Neural crest cell (in vitro differentiated cells): ENCODE measurements at regions not wholly inside any gene's neighbourhood (a gene's known extent, or its start where the extent isn't known, plus 50 kb on each side); places are given as distances from the start of the nearest gene placed in this dataset.

ENCODE experiments used
- DNase-seq: peaks from one replicate; pipeline ENCODE4 v3.0.0; 2021; ENCODE audit warnings: low read depth, mixed read lengths, low spot score
- H3K27ac Mint-ChIP-seq: one replicate; pipeline ENCODE4 v1.8.0; 2021; ENCODE audit warnings: mild to moderate bottlenecking, mixed read lengths; ENCODE audit not compliant: unreplicated experiment
- H3K27me3 Mint-ChIP-seq: 2 replicates; pipeline ENCODE4 v1.8.0; 2021; ENCODE audit warnings: low read depth, mild to moderate bottlenecking, mixed read lengths
- H3K36me3 Mint-ChIP-seq: 2 replicates; pipeline ENCODE4 v1.8.0; 2021; ENCODE audit warnings: low read depth, mild to moderate bottlenecking, mixed read lengths
- H3K4me1 Mint-ChIP-seq: 2 replicates; pipeline ENCODE4 v1.8.0; 2021; ENCODE audit warnings: mixed read lengths
- H3K4me3 Mint-ChIP-seq: one replicate; pipeline ENCODE4 v1.8.0; 2021; ENCODE audit warnings: mild to moderate bottlenecking, mixed read lengths
- H3K9me3 Mint-ChIP-seq: 2 replicates; pipeline ENCODE4 v1.8.0; 2021; ENCODE audit warnings: mixed read lengths
- CTCF ChIP-seq: fragments of 200-600 bp; sonication (generic); conservative IDR thresholded peaks from 2 replicates; pipeline ENCODE4 v1.5.0; 2021; ENCODE audit warnings: antibody characterized with exemption, mild to moderate bottlenecking

DNA sequence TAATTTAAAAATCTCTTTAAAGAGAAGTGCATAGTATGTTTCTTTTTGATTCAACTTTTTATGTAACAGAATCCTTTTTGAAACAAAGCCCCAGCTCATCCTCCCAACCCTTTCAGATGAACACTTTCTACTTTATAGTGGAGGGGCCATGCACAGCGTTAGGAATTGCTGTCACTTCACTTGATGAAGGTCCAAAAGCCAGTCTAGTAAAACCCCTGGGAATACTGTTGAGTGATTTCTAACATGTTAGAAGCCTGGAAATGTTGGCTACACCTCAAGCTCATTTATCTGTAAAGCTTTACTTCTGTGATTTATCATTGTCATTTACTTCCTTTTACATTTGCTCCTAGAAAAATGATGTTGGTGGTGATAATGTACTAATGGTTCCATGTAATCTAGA, 1608.9 kb upstream of the TENM3 start:
- peaks cover 4% of the 10 kb centered on the region for H3K4me1 Mint-ChIP-seq
- no peak overlapping the region for H3K4me3 Mint-ChIP-seq
- H3K36me3 Mint-ChIP-seq = no peaks in the 10 kb centered on the region
- no peak for DNase-seq
- no peaks in the 10 kb centered on the region for H3K9me3 Mint-ChIP-seq
- no peak for TF ChIP-seq CTCF
- no peaks in the 10 kb centered on the region for H3K27me3 Mint-ChIP-seq
- H3K27ac Mint-ChIP-seq = no peak overlapping the region

- no peak for DNase-seq
- Mint-ChIP-seq H3K27ac (no peak overlapping the region), H3K4me1 (peaks cover 4% of the 10 kb centered on the region)
Observed at GRCh38 chr4:180635281-180635680, 1607.9 kb upstream of the TENM3 start.

GRCh38 chr4:180636696-180637404, 1606.4 kb upstream of the TENM3 start:
- Mint-ChIP-seq H3K4me1 (peaks cover 4% of the 10 kb centered on the region), H3K36me3 (no peaks in the 10 kb centered on the region), H3K9me3 (no peaks in the 10 kb centered on the region), H3K27me3 (no peaks in the 10 kb centered on the region), H3K27ac (no peak overlapping the region), H3K4me3 (no peak overlapping the region)
- no peak for TF ChIP-seq CTCF
- no peak for DNase-seq

More at GRCh38 chr4:180635281-180635680, 1607.9 kb upstream of the TENM3 start:
- Mint-ChIP-seq H3K9me3 (no peaks in the 10 kb centered on the region), H3K36me3 (no peaks in the 10 kb centered on the region), H3K27me3 (no peaks in the 10 kb centered on the region), H3K4me3 (no peak overlapping the region)
- no peak for TF ChIP-seq CTCF

DNA sequence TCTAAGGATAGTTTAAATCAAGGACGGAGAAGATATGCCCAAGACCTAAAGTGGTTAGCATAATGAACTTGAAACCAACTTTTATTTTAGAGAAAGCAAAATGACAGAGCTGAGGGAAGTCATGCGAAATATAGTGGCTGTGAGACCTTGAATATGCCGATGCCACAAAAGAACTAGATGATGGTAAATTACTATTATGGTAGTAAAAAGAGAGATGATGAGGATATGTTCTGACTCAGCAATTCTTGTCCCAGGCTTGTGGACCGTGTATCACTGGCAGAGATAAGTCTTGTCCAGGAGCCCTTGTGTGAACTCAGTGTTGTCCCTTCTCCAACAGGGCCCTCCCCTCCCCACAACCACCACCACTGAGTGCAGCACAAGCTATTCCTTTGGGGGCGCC, 1605.6 kb upstream of the TENM3 start:
- Mint-ChIP-seq H3K27ac (no peak overlapping the region), H3K4me1 (peaks cover 4% of the 10 kb centered on the region)

DNA sequence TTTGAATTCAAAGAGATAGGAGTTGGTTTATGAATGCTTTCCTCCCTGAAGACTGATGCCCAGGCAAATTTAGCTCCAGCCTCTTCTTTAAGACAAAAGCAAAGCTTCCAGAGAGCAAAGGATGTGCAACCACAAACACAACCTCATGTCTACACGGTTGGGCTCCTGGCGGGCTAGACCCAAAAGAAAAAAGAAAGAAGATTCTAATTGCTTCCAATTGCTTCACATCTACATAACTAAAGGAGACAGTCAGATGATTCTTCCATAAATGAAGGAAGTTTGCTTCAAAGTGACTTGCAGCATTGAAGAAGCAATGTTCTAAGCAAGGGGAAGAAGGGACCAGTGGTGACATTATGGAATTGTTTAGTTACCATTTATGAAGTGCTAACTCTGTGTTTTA, 1603.0 kb upstream of the TENM3 start:
- Mint-ChIP-seq H3K27ac (no peak overlapping the region), H3K4me3 (no peak overlapping the region), H3K27me3 (no peaks in the 10 kb centered on the region), H3K4me1 (no peaks in the 10 kb centered on the region), H3K9me3 (no peaks in the 10 kb centered on the region), H3K36me3 (no peaks in the 10 kb centered on the region)
- no peak for TF ChIP-seq CTCF
- no peak for DNase-seq

More for the DNA sequence above, 1605.6 kb upstream of the TENM3 start:
- H3K27me3 Mint-ChIP-seq = no peaks in the 10 kb centered on the region
- DNase-seq = no peak
- no peaks in the 10 kb centered on the region for H3K9me3 Mint-ChIP-seq
- H3K4me3 Mint-ChIP-seq = no peak overlapping the region
- TF ChIP-seq CTCF = no peak
- H3K36me3 Mint-ChIP-seq = no peaks in the 10 kb centered on the region
